ENCODE measurements at regions not wholly inside any gene's neighbourhood (a gene's known extent, or its start where the extent isn't known, plus 50 kb on each side); places are given as distances from the start of the nearest gene placed in this dataset.
"Not testable (repeated sequence)": the region's sequence is repeated elsewhere in the genome, so short reads cannot be mapped to it uniquely, and the experiment has no call there.

- FAIRE-seq (no peak), DNase-seq (ENCODE audit: insufficient read length, low spot score) (no peak)
These were observed 1953.1 kb upstream of the CDH6 start for GRCh38 chr5:29240379-29240778.

GRCh38 chr5:29239606-29240005 lies 1953.9 kb upstream of the CDH6 start:
- FAIRE-seq (no peak), DNase-seq (ENCODE audit: insufficient read length, low spot score) (no peak)

GRCh38 chr5:29238115-29238514 lies 1955.4 kb upstream of the CDH6 start:
- DNase-seq (ENCODE audit: insufficient read length, low spot score) (no peak), FAIRE-seq (no peak)

- no peak for FAIRE-seq
- DNase-seq (ENCODE audit: insufficient read length, low spot score), result no peak
These were observed 1962.3 kb upstream of the CDH6 start for GRCh38 chr5:29231154-29231553.

GRCh38 chr5:29230591-29230990 lies 1962.9 kb upstream of the CDH6 start:
- FAIRE-seq (no peak), DNase-seq (ENCODE audit: insufficient read length, low spot score) (no peak)

DNA sequence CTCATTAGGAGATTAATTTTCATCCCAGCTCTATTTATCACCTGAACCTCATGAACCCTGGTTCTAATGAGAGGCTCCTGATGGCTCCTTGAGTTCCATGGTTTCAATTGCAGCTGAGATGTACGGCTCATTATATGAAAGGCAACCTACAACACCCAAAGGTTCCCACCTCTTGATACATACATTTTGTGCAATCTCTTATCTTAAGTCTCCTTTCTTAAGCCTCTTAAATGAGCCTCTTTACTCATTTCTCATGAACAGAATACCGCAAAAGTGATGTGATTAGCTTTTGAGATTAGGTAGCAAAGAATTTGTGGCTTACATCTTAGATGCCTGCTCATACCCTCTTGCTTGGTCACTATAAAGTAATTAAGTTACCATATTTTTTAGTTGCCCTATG lies 1964.0 kb upstream of the CDH6 start:
- FAIRE-seq, result no peak
- no peak for DNase-seq (ENCODE audit: insufficient read length, low spot score)

- FAIRE-seq, result no peak
- DNase-seq (ENCODE audit: insufficient read length, low spot score), result no peak
These were observed 1975.3 kb upstream of the CDH6 start for GRCh38 chr5:29218138-29218537.

- FAIRE-seq (no peak), DNase-seq (ENCODE audit: insufficient read length, low spot score) (no peak)
These were observed 1978.6 kb upstream of the CDH6 start for GRCh38 chr5:29214839-29215238.

GRCh38 chr5:29213475-29213874 lies 1980.0 kb upstream of the CDH6 start:
- FAIRE-seq (no peak), DNase-seq (ENCODE audit: insufficient read length, low spot score) (no peak)

DNA sequence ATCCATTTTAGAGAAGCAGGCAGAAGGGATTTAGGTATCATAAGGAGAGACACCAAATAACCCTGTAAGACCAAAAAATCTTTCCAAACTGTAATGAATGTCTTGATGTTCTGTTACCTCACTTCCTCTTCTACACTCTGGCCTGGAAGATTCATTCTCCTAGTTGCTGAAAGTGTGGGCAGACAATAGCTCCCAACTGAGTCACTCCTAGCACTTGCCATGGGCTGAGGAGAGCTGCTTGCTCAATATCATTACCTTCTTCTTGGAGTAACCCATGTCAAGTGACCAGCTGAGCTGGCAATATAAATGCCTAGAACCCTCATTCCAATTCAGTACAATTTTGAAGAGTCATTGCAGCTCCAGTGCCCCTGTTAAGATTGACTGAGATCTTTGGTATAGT lies 1985.5 kb upstream of the CDH6 start:
- FAIRE-seq, result no peak
- no peak for DNase-seq (ENCODE audit: insufficient read length, low spot score)

DNA sequence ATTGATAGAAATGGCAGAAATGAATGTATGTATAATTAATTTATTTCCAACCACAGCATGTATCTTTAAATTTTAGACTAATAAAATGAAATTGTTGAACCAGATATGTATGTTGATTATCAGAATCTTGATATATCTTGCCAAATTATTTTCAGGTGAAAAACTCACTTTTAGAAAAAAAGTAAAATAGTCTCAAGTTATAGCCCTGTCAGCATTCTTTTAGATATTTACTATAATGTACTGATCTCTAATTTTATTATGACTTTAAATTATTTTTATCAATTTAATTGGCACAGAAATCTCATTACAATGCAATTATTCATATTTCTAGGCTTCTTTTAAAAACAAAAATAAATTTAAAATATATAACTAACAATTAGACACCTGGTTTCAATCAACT lies 1990.4 kb upstream of the CDH6 start:
- no peak for DNase-seq (ENCODE audit: insufficient read length, low spot score)
- no peak for FAIRE-seq

GRCh38 chr5:29197631-29198454 lies 1995.6 kb upstream of the CDH6 start:
- FAIRE-seq (no peak), DNase-seq (ENCODE audit: insufficient read length, low spot score) (no peak)

GRCh38 chr5:29193972-29194371 lies 1999.5 kb upstream of the CDH6 start:
- FAIRE-seq, result no peak
- no peak for DNase-seq (ENCODE audit: insufficient read length, low spot score)

DNA sequence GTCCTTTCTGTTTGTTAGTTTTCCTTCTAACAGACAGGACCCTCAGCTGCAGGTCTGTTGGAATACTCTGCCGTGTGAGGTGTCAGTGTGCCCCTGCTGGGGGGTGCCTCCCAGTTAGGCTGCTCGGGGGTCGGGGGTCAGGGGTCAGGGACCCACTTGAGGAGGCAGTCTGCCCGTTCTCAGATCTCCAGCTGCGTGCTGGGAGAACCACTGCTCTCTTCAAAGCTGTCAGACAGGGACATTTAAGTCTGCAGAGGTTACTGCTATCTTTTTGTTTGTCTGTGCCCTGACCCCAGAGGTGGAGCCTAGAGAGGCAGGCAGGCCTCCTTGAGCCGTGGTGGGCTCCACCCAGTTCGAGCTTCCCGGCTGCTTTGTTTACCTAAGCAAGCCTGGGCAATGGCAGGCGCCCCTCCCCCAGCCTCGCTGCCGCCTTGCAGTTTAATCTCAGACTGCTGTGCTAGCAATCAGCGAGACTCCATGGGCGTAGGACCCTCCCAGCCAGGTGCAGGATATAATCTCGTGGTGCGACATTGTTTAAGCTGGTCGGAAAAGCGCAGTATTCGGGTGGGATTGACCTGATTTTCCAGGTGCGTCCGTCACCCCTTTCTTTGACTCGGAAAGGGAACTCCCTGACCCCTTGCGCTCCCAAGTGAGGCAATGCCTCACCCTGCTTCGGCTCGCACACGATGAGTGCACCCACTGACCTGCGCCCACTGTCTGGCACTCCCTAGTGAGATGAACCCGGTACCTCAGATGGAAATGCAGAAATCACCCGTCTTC lies 2002.0 kb upstream of the CDH6 start:
- DNase-seq (ENCODE audit: insufficient read length, low spot score); FAIRE-seq: not testable (repeated sequence)

- DNase-seq (ENCODE audit: insufficient read length, low spot score); FAIRE-seq: not testable (repeated sequence)
These were observed 2003.1 kb upstream of the CDH6 start for GRCh38 chr5:29190398-29190797.

DNA sequence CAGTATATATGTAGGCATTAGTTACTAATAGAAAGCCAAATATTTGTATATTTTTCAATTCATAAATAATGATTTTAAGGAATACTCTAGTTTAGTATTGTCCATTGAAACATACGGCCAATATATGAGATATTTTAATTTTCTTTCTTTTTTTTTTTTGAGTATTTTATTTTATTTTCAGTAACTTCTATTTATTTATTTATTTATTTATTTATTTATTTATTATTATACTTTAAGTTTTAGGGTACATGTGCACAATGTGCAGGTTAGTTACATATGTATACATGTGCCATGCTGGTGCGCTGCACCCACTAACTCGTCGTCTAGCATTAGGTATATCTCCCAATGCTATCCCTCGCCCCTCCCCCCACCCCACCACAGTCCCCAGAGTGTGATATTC lies 2007.1 kb upstream of the CDH6 start:
- DNase-seq (ENCODE audit: insufficient read length, low spot score); FAIRE-seq: not testable (repeated sequence)

GRCh38 chr5:29185558-29185957 lies 2007.9 kb upstream of the CDH6 start:
- FAIRE-seq (no peak), DNase-seq (ENCODE audit: insufficient read length, low spot score) (no peak)

- FAIRE-seq (no peak), DNase-seq (ENCODE audit: insufficient read length, low spot score) (no peak)
These were observed 2017.7 kb upstream of the CDH6 start for GRCh38 chr5:29175774-29176173.

DNA sequence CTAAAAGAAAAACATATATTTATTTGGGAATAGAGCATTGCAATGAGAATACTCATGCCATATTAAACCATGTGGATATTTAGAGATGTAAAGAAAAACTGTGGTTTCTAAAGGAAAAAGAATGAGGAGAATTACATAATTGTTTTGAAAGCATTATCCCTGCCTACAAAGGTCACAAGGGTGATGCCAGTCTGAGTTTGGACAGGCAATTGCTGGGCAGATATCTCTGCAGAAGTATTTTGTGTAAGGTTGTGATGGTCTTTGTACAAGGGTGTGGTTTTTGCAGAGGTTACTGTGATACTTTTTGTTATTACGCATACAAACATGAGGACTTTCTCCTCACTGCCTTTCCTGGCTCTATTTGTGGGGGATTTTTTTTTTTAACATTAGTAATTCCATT lies 2022.9 kb upstream of the CDH6 start:
- DNase-seq (ENCODE audit: insufficient read length, low spot score), result no peak
- no peak for FAIRE-seq

DNA sequence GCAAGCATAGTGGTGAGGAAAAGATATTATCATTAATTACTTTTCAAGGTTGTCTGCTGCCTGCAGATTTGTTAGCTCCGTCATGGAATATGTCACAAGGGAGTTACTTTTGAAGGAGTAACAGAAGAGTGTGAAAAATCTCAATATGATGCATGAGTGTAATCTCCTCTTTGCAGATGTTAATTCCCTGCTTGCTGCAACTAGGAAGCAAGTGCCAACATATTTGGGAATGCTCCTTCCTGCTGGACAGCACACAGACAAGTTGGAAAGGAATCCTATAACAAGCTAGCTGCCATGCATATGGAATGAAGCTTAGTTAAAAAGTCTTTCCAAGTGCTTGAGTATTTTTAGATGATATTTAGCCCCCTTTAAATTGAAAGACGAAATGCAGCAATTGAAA lies 2023.6 kb upstream of the CDH6 start:
- DNase-seq (ENCODE audit: insufficient read length, low spot score), result no peak
- no peak for FAIRE-seq

- no peak for DNase-seq (ENCODE audit: insufficient read length, low spot score)
- FAIRE-seq, result no peak
These were observed 2031.2 kb upstream of the CDH6 start for GRCh38 chr5:29162297-29162696.

Measured in GM19239 (cell line).